ENCODE measurements at regions not wholly inside any gene's neighbourhood (a gene's known extent, or its start where the extent isn't known, plus 50 kb on each side); places are given as distances from the start of the nearest gene placed in this dataset.

- Histone ChIP-seq H3K4me1 (ENCODE audit: control insufficient read depth, insufficient read depth, low read length) (no peaks in the 10 kb centered on the region), H3K18ac (ENCODE audit: low read depth, low read length) (no peak overlapping the region), H4K91ac (ENCODE audit: insufficient read depth, low read depth, low read length) (no peak overlapping the region), H3K9ac (ENCODE audit: low read depth, low read length) (no peak overlapping the region), H3K79me1 (ENCODE audit: low read depth in 1 of 2, low read length in 2 of 2) (no peaks in the 10 kb centered on the region), H3K9me3 (ENCODE audit: control insufficient read depth, insufficient read depth, low read length) (peaks cover 5% of the 10 kb centered on the region; the same call in 1 of the 2 replicates), H3K4me3 (ENCODE audit: insufficient read depth, low read depth, low read length) (no peak overlapping the region), H3K23ac (ENCODE audit: low read depth, low read length) (no peak overlapping the region), H2BK120ac (ENCODE audit: low read depth, low read length) (no peak overlapping the region), H4K20me1 (ENCODE audit: insufficient read depth, low read length) (no peaks in the 10 kb centered on the region), H2BK20ac (ENCODE audit: low read depth, low read length) (no peak overlapping the region), H3K27me3 (ENCODE audit: control insufficient read depth, insufficient read depth, low read length) (no peaks in the 10 kb centered on the region), H2AFZ (replicated peaks; ENCODE audit: low read length, poor library complexity) (no peak overlapping the region), H3K4me2 (ENCODE audit: low read depth, low read length) (no peak overlapping the region), H3K56ac (ENCODE audit: extremely low read depth, insufficient read depth, low read length) (no peak overlapping the region), H3K36me3 (ENCODE audit: control insufficient read depth, insufficient read depth, low read length) (no peaks in the 10 kb centered on the region), H4K8ac (ENCODE audit: low read depth in 2 of 2, low read length in 2 of 2) (no peak overlapping the region), H2AK9ac (replicated peaks; ENCODE audit: low read depth, low read length, poor library complexity) (no peak overlapping the region), H2AK5ac (ENCODE audit: low read depth, low read length) (no peak overlapping the region), H4K5ac (ENCODE audit: low read depth, low read length) (no peak overlapping the region), H3K4ac (ENCODE audit: low read depth, low read length) (no peak overlapping the region), H3K14ac (replicated peaks; ENCODE audit: low read depth, low read length) (no peak overlapping the region), H3K27ac (ENCODE audit: insufficient read depth, low read length) (no peak overlapping the region), H2BK15ac (ENCODE audit: low read depth, low read length) (no peak overlapping the region), H2BK5ac (ENCODE audit: low read depth, low read length, poor library complexity, severe bottlenecking) (no peak overlapping the region), H3K9me1 (ENCODE audit: insufficient read depth, low read length) (no peaks in the 10 kb centered on the region)
- dilution Hi-C loops (cut with HindIII; ENCODE audit: low sequenced_read_pairs, unreplicated experiment) (no loop called here), in situ Hi-C loops (cut with MboI; ENCODE audit: low sequenced_read_pairs) (no loop called here), intact Hi-C loops (cut with micrococcal nuclease) (no loop called here)
- ChIA-PET CTCF (no interaction called here), POLR2A (ENCODE audit: unreplicated experiment) (no interaction called here)
- no peak for DNase-seq
- no TSS peak for BruUV-seq (replicated peaks)
- no CpG with 5 or more reads among the region's 4 CpGs for WGBS, 2 experiments (ENCODE audit: extremely low coverage in 2 of 2, insufficient read length in 1 of 2)
- no peak for ATAC-seq (ENCODE audit: low read depth)
- TF ChIP-seq POLR2A (IDR thresholded peaks at IDR 0.05; ENCODE audit: low read depth, low read length) (no peak), RFX5 (IDR thresholded peaks at IDR 0.05; ENCODE audit: low read depth, low read length) (no peak), MXI1 (IDR thresholded peaks at IDR 0.05; ENCODE audit: borderline replicate concordance, low read depth, low read length) (no peak), BHLHE40 (IDR thresholded peaks at IDR 0.05; ENCODE audit: low read depth, low read length) (no peak), CTCF (conservative IDR thresholded peaks at IDR 0.05; ENCODE audit: low read depth, low read length) (no peak), CEBPB (IDR thresholded peaks at IDR 0.05; ENCODE audit: low read depth, low read length) (no peak), SMC3 (IDR thresholded peaks at IDR 0.05; ENCODE audit: low read depth, low read length) (no peak), RCOR1 (IDR thresholded peaks at IDR 0.05; ENCODE audit: insufficient replicate concordance, low read length) (no peak), FOS (IDR thresholded peaks at IDR 0.05; ENCODE audit: low read depth, low read length) (no peak), MAFK (IDR thresholded peaks at IDR 0.05; ENCODE audit: low read depth, low read length) (no peak), MAZ (IDR thresholded peaks at IDR 0.05; ENCODE audit: borderline replicate concordance, low read depth, low read length) (no peak)
- TF ChIP-seq, protein P1, sequence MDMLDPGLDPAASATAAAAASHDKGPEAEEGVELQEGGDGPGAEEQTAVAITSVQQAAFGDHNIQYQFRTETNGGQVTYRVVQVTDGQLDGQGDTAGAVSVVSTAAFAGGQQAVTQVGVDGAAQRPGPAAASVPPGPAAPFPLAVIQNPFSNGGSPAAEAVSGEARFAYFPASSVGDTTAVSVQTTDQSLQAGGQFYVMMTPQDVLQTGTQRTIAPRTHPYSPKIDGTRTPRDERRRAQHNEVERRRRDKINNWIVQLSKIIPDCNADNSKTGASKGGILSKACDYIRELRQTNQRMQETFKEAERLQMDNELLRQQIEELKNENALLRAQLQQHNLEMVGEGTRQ (IDR thresholded peaks at IDR 0.05; ENCODE audit: low read depth, low read length), result no peak
- TF ChIP-seq, protein P2, sequence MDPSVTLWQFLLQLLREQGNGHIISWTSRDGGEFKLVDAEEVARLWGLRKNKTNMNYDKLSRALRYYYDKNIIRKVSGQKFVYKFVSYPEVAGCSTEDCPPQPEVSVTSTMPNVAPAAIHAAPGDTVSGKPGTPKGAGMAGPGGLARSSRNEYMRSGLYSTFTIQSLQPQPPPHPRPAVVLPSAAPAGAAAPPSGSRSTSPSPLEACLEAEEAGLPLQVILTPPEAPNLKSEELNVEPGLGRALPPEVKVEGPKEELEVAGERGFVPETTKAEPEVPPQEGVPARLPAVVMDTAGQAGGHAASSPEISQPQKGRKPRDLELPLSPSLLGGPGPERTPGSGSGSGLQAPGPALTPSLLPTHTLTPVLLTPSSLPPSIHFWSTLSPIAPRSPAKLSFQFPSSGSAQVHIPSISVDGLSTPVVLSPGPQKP (IDR thresholded peaks at IDR 0.05; ENCODE audit: borderline replicate concordance, low read depth, low read length), result no peak
Measured at GRCh38 chr2:185130685-185131084, 532.4 kb downstream of the ZNF804A start.

Data from IMR-90 (cell line).